GM12801 (cell line): ENCODE measurements at regions not wholly inside any gene's neighbourhood (a gene's known extent, or its start where the extent isn't known, plus 50 kb on each side); places are given as distances from the start of the nearest gene placed in this dataset.

Experiments
- CTCF ChIP-seq: IDR thresholded peaks from one replicate; pipeline ENCODE4 v1.5.1; 2011; ENCODE audit warnings: control low read depth; ENCODE audit not compliant: insufficient read length; ENCODE audit errors: extremely low read depth

- TF ChIP-seq CTCF, result no peak
Observed at GRCh38 chr6:132898376-132898775, 84.0 kb downstream of the RPS12 start.

- no peak for TF ChIP-seq CTCF
Observed at GRCh38 chr6:132900849-132901248, 86.5 kb downstream of the RPS12 start.

GRCh38 chr6:132902901-132903300, 88.5 kb downstream of the RPS12 start:
- no peak for TF ChIP-seq CTCF

- TF ChIP-seq CTCF, result no peak
Observed at GRCh38 chr6:132907231-132907630, 92.9 kb downstream of the RPS12 start.

- no peak for TF ChIP-seq CTCF
Observed at GRCh38 chr6:132907914-132908313, 93.5 kb downstream of the RPS12 start.

- no peak for TF ChIP-seq CTCF
Observed at GRCh38 chr6:132909742-132910141, 95.4 kb downstream of the RPS12 start.

GRCh38 chr6:132910759-132911158, 96.4 kb downstream of the RPS12 start:
- no peak for TF ChIP-seq CTCF
